Natural killer cell treated with Interleukin-12 subunit alpha and Interleukin-12 subunit beta and Interleukin-15 and Interleukin-18, amount 100 ng/mL, for 72 hours (primary cell): ENCODE measurements at regions not wholly inside any gene's neighbourhood (a gene's known extent, or its start where the extent isn't known, plus 50 kb on each side); places are given as distances from the start of the nearest gene placed in this dataset.

Source experiments
- ATAC-seq, 2 donors: fragments of 150-1000 bp; cut with Tn5 transposase in 1 of 2; sonication (Bioruptor Pico), chemical (Tn5 transposase) in 1 of 2; 2 replicates each; pipeline ENCODE4 v1.10.0; 2021
- DNase-seq: peaks from one replicate; pipeline ENCODE4 v3.0.0; 2022; ENCODE audit warnings: low spot score
- H3K27ac Mint-ChIP-seq, 2 donors: 1 replicate in 1 of 2; 2 replicates in 1 of 2; pipeline ENCODE4 v1.8.0; 2022; ENCODE audit warnings: mixed read lengths in 2 of 2, mild to moderate bottlenecking in 1 of 2, moderate library complexity in 1 of 2
- H3K27me3 Mint-ChIP-seq, 2 donors: 1 replicate in 1 of 2; 2 replicates in 1 of 2; pipeline ENCODE4 v1.8.0; 2022; ENCODE audit warnings: mixed read lengths in 2 of 2
- H3K36me3 Mint-ChIP-seq: one replicate; pipeline ENCODE4 v1.8.0; 2022; ENCODE audit warnings: mixed read lengths
- H3K4me1 Mint-ChIP-seq, 2 donors: 1 replicate in 1 of 2; 2 replicates in 1 of 2; pipeline ENCODE4 v1.8.0; 2022; ENCODE audit warnings: low read depth in 2 of 2, mixed read lengths in 2 of 2, mild to moderate bottlenecking in 1 of 2
- H3K4me3 Mint-ChIP-seq: one replicate; pipeline ENCODE4 v1.8.0; 2022; ENCODE audit warnings: mixed read lengths
- H3K9me3 Mint-ChIP-seq: 2 replicates; pipeline ENCODE4 v1.8.0; 2022; ENCODE audit warnings: mixed read lengths

GRCh38 chr16:52090080-52090479 is 456.9 kb downstream of the TOX3 start:
- H3K4me3 Mint-ChIP-seq: no peak overlapping the region
- no peaks in the 10 kb centered on the region for H3K27me3 Mint-ChIP-seq

DNA sequence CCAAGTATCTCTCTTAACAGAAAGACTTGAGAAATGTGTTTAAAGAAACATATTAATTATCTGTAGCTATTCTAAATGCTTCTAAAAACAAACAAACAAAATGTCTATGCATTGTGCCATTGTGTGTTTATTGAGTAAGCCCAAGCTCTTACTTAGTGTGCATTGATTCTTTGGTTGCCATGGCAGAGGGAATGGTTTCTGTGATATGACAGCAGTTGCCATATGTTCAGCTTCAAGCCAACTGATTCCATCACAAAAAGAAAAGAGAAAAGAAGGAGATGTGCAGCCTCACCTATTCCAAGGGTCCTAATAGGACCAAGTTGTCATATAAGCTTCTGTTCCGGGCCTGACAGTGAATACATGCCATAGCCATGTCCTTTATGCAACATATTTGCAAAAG is 457.5 kb downstream of the TOX3 start:
- H3K4me3 Mint-ChIP-seq: no peak overlapping the region
- no peaks in the 10 kb centered on the region for H3K36me3 Mint-ChIP-seq
- DNase-seq (no peak), ATAC-seq (no peak)
- H3K9me3 Mint-ChIP-seq: peaks cover 7% of the 10 kb centered on the region
- H3K27me3 Mint-ChIP-seq: no peaks in the 10 kb centered on the region
- H3K27ac Mint-ChIP-seq: no peak overlapping the region
- H3K4me1 Mint-ChIP-seq: no peaks in the 10 kb centered on the region

More at GRCh38 chr16:52090080-52090479, 456.9 kb downstream of the TOX3 start:
- ATAC-seq (no peak), DNase-seq (no peak)
- Mint-ChIP-seq H3K27ac (no peak overlapping the region), H3K9me3 (peaks cover 12% of the 10 kb centered on the region), H3K36me3 (no peaks in the 10 kb centered on the region), H3K4me1 (no peaks in the 10 kb centered on the region)

- Mint-ChIP-seq H3K4me1 (no peaks in the 10 kb centered on the region), H3K27ac (no peak overlapping the region), H3K9me3 (peaks cover 7% of the 10 kb centered on the region), H3K27me3 (no peaks in the 10 kb centered on the region), H3K4me3 (no peak overlapping the region), H3K36me3 (no peaks in the 10 kb centered on the region)
- ATAC-seq (no peak), DNase-seq (no peak)
Observed at GRCh38 chr16:52086901-52087300, 460.0 kb downstream of the TOX3 start.

DNA sequence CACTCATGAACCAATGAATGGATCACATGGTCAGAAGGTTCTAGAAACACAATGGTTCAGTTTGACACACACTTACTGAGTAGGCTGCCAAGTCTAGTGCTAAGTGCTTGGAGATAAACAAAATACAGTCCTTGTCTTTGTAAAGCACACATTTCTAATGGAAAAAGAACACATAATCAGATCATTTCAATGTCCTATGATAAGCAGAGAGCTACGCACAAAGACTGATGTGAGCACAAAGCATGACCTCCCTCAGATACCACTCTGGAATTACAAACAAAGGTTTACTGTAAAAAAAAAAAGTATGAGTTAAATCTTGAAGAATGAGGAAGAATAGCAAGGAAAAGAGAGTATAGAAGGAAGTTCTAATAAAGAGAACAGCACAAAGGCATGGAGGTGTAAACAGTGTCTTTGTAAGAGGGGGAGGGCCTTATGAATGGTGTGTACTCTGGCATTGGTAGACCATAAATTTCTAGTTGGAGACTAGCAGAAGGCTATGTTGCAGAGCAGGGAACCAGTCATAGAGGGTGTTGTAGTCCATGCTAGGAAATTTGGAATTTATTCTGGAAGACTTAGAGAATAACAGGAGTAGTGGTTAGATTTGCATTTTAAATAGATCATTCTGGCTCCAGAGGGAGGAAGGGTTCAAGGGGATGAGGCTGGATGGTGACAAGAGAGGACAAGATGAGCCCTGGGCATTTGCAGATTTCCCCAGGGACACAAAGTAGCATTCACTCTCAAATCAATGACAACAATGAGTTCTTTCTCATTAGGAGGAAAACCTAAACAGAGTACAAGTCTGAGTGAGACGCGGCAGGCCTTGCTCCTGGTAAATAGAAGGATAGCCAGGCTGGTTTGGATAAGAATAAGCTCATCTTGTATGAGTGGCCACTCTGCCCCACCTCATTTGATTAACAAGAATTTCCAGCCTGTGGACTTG is 468.0 kb downstream of the TOX3 start:
- Mint-ChIP-seq H3K9me3 (peaks cover 11% of the 10 kb centered on the region), H3K4me1 (no peaks in the 10 kb centered on the region), H3K36me3 (no peaks in the 10 kb centered on the region), H3K27me3 (no peaks in the 10 kb centered on the region), H3K4me3 (no peak overlapping the region), H3K27ac (no peak overlapping the region)
- no peak for DNase-seq
- no peak for ATAC-seq

DNA sequence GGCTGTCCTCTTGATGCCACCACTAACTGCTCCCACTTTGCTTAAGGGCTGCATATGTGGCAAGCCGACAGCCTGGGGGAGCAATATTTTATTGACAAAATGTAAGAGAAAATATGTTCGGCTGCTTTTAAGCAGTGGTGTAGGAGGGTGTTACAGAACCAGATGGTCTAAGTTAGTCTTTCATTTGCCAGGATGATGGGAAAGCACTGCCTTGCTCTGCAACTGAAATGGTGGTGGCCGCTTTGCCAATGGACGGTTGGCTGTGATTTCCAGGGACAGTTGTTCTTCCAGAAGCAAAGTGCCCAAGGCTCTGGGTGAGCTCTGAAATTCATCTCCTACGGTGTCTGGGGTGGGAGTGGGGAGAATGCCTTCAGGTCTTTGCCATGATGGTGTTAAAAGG is 469.3 kb downstream of the TOX3 start:
- DNase-seq: no peak

DNA sequence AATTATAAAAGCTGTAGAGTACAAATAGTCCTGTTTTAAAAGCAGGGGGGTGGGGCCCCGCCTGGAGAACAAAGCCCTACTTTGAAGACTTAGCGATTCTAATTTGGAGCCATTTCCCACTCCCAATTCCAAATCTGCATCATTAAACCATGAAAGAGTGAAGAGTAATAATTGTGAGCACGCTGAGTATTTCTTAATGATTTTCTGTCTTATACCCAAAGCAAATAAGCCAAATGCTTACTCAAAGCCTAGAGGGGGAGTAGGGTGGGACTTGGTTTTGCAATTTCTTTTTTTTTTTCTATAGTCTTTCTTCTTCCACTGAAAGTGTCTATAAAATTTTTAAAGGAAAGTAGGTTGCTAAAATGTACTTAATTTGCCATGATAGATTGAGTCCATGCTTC is 470.1 kb downstream of the TOX3 start:
- no peaks in the 10 kb centered on the region for H3K36me3 Mint-ChIP-seq
- ATAC-seq: no peak
- no peaks in the 10 kb centered on the region for H3K27me3 Mint-ChIP-seq
- no peak for DNase-seq
- no peaks in the 10 kb centered on the region for H3K4me1 Mint-ChIP-seq
- H3K27ac Mint-ChIP-seq: no peak overlapping the region
- H3K9me3 Mint-ChIP-seq: peaks cover 7% of the 10 kb centered on the region
- no peak overlapping the region for H3K4me3 Mint-ChIP-seq

More for the DNA sequence above, 469.3 kb downstream of the TOX3 start:
- Mint-ChIP-seq H3K27ac (no peak overlapping the region), H3K36me3 (no peaks in the 10 kb centered on the region), H3K4me3 (no peak overlapping the region), H3K4me1 (no peaks in the 10 kb centered on the region), H3K9me3 (peaks cover 7% of the 10 kb centered on the region), H3K27me3 (no peaks in the 10 kb centered on the region)
- no peak for ATAC-seq

DNA sequence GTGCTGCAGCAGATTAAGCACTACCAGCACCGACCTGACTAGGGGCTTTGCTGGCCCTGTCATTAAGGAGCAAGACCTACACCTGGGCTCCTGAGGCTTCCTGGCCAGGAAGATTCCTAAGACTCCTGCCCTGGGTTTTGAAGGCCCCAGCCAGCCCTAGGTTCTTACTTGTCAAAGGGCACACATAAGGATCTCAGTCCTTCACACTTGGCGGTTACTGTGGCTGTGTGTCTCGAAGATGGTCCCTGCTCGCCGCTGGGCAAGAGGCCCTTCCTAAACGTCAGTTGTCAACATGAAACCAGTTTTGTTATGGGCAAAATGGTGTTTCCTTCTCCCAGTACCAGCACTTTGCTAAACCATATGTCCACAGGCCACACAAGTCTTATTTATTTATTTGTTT is 470.6 kb downstream of the TOX3 start:
- DNase-seq (no peak), ATAC-seq (no peak)
- no peaks in the 10 kb centered on the region for H3K4me1 Mint-ChIP-seq
- H3K36me3 Mint-ChIP-seq: no peaks in the 10 kb centered on the region
- H3K9me3 Mint-ChIP-seq: peaks cover 7% of the 10 kb centered on the region
- no peak overlapping the region for H3K27ac Mint-ChIP-seq
- H3K27me3 Mint-ChIP-seq: no peaks in the 10 kb centered on the region
- no peak overlapping the region for H3K4me3 Mint-ChIP-seq

GRCh38 chr16:52074133-52074532 is 472.8 kb downstream of the TOX3 start:
- H3K4me1 Mint-ChIP-seq: no peaks in the 10 kb centered on the region
- no peak for ATAC-seq
- DNase-seq: no peak
- H3K27ac Mint-ChIP-seq: no peak overlapping the region
- H3K36me3 Mint-ChIP-seq: no peaks in the 10 kb centered on the region
- H3K9me3 Mint-ChIP-seq: peaks cover 10% of the 10 kb centered on the region
- H3K4me3 Mint-ChIP-seq: no peak overlapping the region
- no peaks in the 10 kb centered on the region for H3K27me3 Mint-ChIP-seq

GRCh38 chr16:52073024-52073423 is 473.9 kb downstream of the TOX3 start:
- ATAC-seq: no peak
- H3K27me3 Mint-ChIP-seq: no peaks in the 10 kb centered on the region
- DNase-seq: no peak
- no peak overlapping the region for H3K27ac Mint-ChIP-seq
- no peak overlapping the region for H3K4me3 Mint-ChIP-seq
- H3K4me1 Mint-ChIP-seq: no peaks in the 10 kb centered on the region
- H3K36me3 Mint-ChIP-seq: no peaks in the 10 kb centered on the region
- peaks cover 3% of the 10 kb centered on the region for H3K9me3 Mint-ChIP-seq

GRCh38 chr16:52071101-52071500 is 475.8 kb downstream of the TOX3 start:
- peaks cover 9% of the 10 kb centered on the region for H3K9me3 Mint-ChIP-seq
- no peaks in the 10 kb centered on the region for H3K36me3 Mint-ChIP-seq
- no peak overlapping the region for H3K27ac Mint-ChIP-seq
- H3K4me3 Mint-ChIP-seq: no peak overlapping the region
- DNase-seq: no peak
- no peaks in the 10 kb centered on the region for H3K27me3 Mint-ChIP-seq
- ATAC-seq: no peak
- H3K4me1 Mint-ChIP-seq: no peaks in the 10 kb centered on the region

- Mint-ChIP-seq H3K36me3 (no peaks in the 10 kb centered on the region), H3K9me3 (peaks cover 12% of the 10 kb centered on the region), H3K27ac (no peak overlapping the region), H3K4me3 (no peak overlapping the region), H3K27me3 (no peaks in the 10 kb centered on the region), H3K4me1 (no peaks in the 10 kb centered on the region)
- DNase-seq (no peak), ATAC-seq (no peak)
Observed at GRCh38 chr16:52070341-52071057, 476.4 kb downstream of the TOX3 start.

DNA sequence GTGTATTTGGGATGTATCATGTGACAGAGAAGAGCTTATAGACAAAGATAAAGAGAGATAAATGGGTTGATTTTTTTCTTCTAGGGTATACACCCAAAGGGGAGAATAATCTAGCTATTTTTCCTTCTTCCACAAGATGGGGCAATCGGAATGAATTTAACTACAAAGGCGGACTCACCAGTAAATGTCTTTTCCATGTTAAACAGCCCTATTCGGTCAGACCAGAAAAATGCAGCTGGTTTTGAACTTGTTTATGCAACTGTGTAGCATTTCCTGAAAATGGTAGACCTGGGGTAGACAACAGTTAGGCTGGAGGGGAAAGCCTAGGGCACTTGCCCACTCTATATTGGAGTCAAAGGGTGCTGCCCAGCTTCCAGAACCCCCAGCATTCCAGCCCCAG is 477.1 kb downstream of the TOX3 start:
- no peaks in the 10 kb centered on the region for H3K36me3 Mint-ChIP-seq
- H3K4me3 Mint-ChIP-seq: no peak overlapping the region
- no peak for ATAC-seq

DNA sequence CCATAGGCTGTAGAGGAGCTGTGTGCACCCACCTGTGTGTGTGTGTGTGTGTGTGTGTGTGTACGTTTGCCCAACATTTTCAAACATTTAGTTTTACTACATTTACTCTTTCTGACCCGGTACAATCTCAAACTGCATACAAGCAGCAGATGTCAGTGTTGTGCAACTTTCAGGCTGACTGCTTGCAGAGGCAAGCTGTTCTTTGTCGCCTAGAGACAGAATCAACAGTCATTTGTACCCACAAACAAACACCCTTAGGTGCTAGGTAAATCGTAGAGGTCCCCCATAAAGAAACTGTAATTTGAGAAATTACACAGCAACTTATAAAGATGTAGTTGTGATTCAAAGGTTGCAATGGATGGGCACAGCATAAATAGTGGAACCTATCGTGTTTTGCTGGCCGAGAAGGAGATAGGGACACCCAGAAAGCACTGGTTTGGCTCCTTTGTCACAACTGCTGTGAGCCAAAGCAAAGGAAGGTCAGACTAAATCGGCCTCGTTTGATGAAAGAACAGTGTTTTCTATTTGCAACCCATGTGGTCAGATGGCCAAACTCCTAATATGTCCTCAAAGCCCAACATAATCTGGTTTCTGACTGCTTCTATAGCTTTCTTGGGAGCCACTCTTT is 478.4 kb downstream of the TOX3 start:
- Mint-ChIP-seq H3K27me3 (no peaks in the 10 kb centered on the region), H3K4me3 (no peak overlapping the region)
- ATAC-seq: no peak

More for the DNA sequence above, 477.1 kb downstream of the TOX3 start:
- Mint-ChIP-seq H3K9me3 (peaks cover 12% of the 10 kb centered on the region), H3K4me1 (no peaks in the 10 kb centered on the region), H3K27me3 (no peaks in the 10 kb centered on the region), H3K27ac (no peak overlapping the region)
- DNase-seq: no peak

GRCh38 chr16:52066962-52067361 is 480.0 kb downstream of the TOX3 start:
- DNase-seq: no peak
- Mint-ChIP-seq H3K27ac (no peak overlapping the region), H3K4me3 (no peak overlapping the region), H3K36me3 (no peaks in the 10 kb centered on the region), H3K4me1 (no peaks in the 10 kb centered on the region), H3K9me3 (peaks cover 12% of the 10 kb centered on the region), H3K27me3 (no peaks in the 10 kb centered on the region)
- ATAC-seq: no peak

More for the DNA sequence above, 478.4 kb downstream of the TOX3 start:
- DNase-seq: no peak
- no peaks in the 10 kb centered on the region for H3K36me3 Mint-ChIP-seq
- peaks cover 12% of the 10 kb centered on the region for H3K9me3 Mint-ChIP-seq
- no peak overlapping the region for H3K27ac Mint-ChIP-seq
- no peaks in the 10 kb centered on the region for H3K4me1 Mint-ChIP-seq
